PC-3 (cell line): ENCODE measurements at regions not wholly inside any gene's neighbourhood (a gene's known extent, or its start where the extent isn't known, plus 50 kb on each side); places are given as distances from the start of the nearest gene placed in this dataset.
"Not testable (repeated sequence)": the region's sequence is repeated elsewhere in the genome, so short reads cannot be mapped to it uniquely, and the experiment has no call there.

ENCODE experiments used
- ATAC-seq: fragments of 200-7000 bp; cut with Tn5 transposase; 2 replicates; pipeline ENCODE4 v1.9.1; 2020; ENCODE audit warnings: mild to moderate bottlenecking, moderate library complexity
- BruUV-seq: library from RNA; stranded (reverse); fragments of 400-500 nt; replicated peaks from 2 replicates; lab custom pipeline; 2021; lab: Mats Ljungman, UMichigan
- CTCF ChIA-PET: fragments of 300-600 bp; sonication (Branson Sonifier 250); formaldehyde crosslinking; loops from one replicate; lab custom pipeline; 2022; ENCODE audit warnings: antibody characterized with exemption; lab: Charles Lee
- POLR2A ChIA-PET: fragments of 300-600 bp; sonication (Branson Sonifier 250); formaldehyde crosslinking; loops from one replicate; lab custom pipeline; 2022; ENCODE audit warnings: antibody characterized with exemption; ENCODE audit not compliant: unreplicated experiment; lab: Charles Lee
- DNase-seq: peaks from one replicate; pipeline ENCODE4 v3.0.0-alpha.2; 2015
- H2AFZ ChIP-seq: fragments of 300-600 bp; sonication (generic); 2 replicates; pipeline ENCODE4 v1.6.0; 2016; ENCODE audit warnings: antibody characterized with exemption, low read length
- H3F3A ChIP-seq: fragments of 300-600 bp; sonication (generic); one replicate; pipeline ENCODE4 v1.6.0; 2017; ENCODE audit warnings: antibody characterized with exemption, low read length, control low read depth, mild to moderate bottlenecking; ENCODE audit not compliant: unreplicated experiment
- H3K27ac ChIP-seq: fragments of 300-600 bp; sonication (generic); 2 replicates; pipeline ENCODE4 v1.5.1; 2016; ENCODE audit warnings: mild to moderate bottlenecking, low read length
- H3K27me3 ChIP-seq: fragments of 300-600 bp; sonication (generic); 2 replicates; pipeline ENCODE4 v1.6.1; 2016; ENCODE audit warnings: low read length, mixed read lengths
- H3K36me3 ChIP-seq: fragments of 300-600 bp; sonication (generic); 2 replicates; pipeline ENCODE4 v1.6.1; 2016; ENCODE audit warnings: low read depth, mixed run types, low read length, mixed read lengths
- H3K4me1 ChIP-seq: fragments of 300-600 bp; sonication (generic); 2 replicates; pipeline ENCODE4 v1.5.1; 2016; ENCODE audit warnings: low read length; ENCODE audit not compliant: insufficient read depth
- H3K4me2 ChIP-seq: fragments of 300-600 bp; sonication (generic); 2 replicates; pipeline ENCODE4 v1.6.0; 2016; ENCODE audit warnings: low read length
- H3K4me3 ChIP-seq: fragments of 300-600 bp; sonication (generic); 2 replicates; pipeline ENCODE4 v1.5.1; 2016; ENCODE audit warnings: mild to moderate bottlenecking, low read length, mixed read lengths
- H3K79me2 ChIP-seq: fragments of 300-600 bp; sonication (generic); 2 replicates; pipeline ENCODE4 v1.6.1; 2017; ENCODE audit warnings: low read length, mixed read lengths
- H3K9ac ChIP-seq: fragments of 300-600 bp; sonication (generic); 2 replicates; pipeline ENCODE4 v1.6.0; 2016; ENCODE audit warnings: mild to moderate bottlenecking, low read length
- H3K9me2 ChIP-seq: fragments of 300-600 bp; sonication (generic); replicated peaks from 2 replicates; pipeline ENCODE4 v1.6.1; 2016; ENCODE audit warnings: mixed run types, low read length, mixed read lengths
- H3K9me3 ChIP-seq: fragments of 300-600 bp; sonication (generic); 2 replicates; pipeline ENCODE4 v1.6.1; 2016; ENCODE audit warnings: low read length, mixed read lengths
- H4K20me1 ChIP-seq: fragments of 300-600 bp; sonication (generic); 2 replicates; pipeline ENCODE4 v1.6.1; 2016; ENCODE audit warnings: low read length, mixed read lengths
- CTCF ChIP-seq: fragments of 300-600 bp; sonication (generic); conservative IDR thresholded peaks from 2 replicates; pipeline ENCODE4 v1.5.1; 2017; ENCODE audit warnings: antibody characterized with exemption, low read depth, mild to moderate bottlenecking, low read length
- EZH2 ChIP-seq: fragments of 300-600 bp; sonication (generic); IDR thresholded peaks from one replicate; pipeline ENCODE4 v1.6.1; 2017; ENCODE audit warnings: antibody characterized with exemption, mild to moderate bottlenecking, low read length; ENCODE audit not compliant: unreplicated experiment
- EZH2phosphoT487 ChIP-seq: fragments of 300-600 bp; sonication (generic); IDR thresholded peaks from 2 replicates; pipeline ENCODE4 v1.6.1; 2018; ENCODE audit warnings: mild to moderate bottlenecking, antibody characterized with exemption, low read length, borderline replicate concordance
- intact Hi-C: fragments of 100-400 bp; cut with micrococcal nuclease; formaldehyde crosslinking; loops from 2 replicates; pipeline ENCODE4 v1.9.0; 2023

GRCh38 chr5:96198356-96199058, 234.5 kb downstream of the PCSK1 start:
- POLR2A ChIA-PET: no interaction called here
- Histone ChIP-seq H3K27me3 (no peaks in the 10 kb centered on the region), H3K9me3 (no peaks in the 10 kb centered on the region), H3K36me3 (no peaks in the 10 kb centered on the region), H3K9ac (no peak overlapping the region), H3K9me2 (no peaks in the 10 kb centered on the region), H3K4me3 (no peak overlapping the region), H3K79me2 (no peaks in the 10 kb centered on the region), H2AFZ (no peak overlapping the region), H3F3A (no peaks in the 10 kb centered on the region), H3K27ac (no peak overlapping the region), H3K4me2 (no peak overlapping the region), H3K4me1 (peaks cover 4% of the 10 kb centered on the region), H4K20me1 (no peaks in the 10 kb centered on the region)
- CTCF ChIA-PET: no interaction called here
- intact Hi-C loops: no loop called here
- no peak for DNase-seq
- no TSS peak for BruUV-seq
- no peak for TF ChIP-seq CTCF
- TF ChIP-seq EZH2phosphoT487: no peak
- no peak for TF ChIP-seq EZH2
- no peak for ATAC-seq

GRCh38 chr5:96197767-96198166, 235.3 kb downstream of the PCSK1 start:
- BruUV-seq, H3K4me2 ChIP-seq, DNase-seq, POLR2A ChIA-PET, H2AFZ ChIP-seq, intact Hi-C loops, H3K9me2 ChIP-seq, H3K4me1 ChIP-seq, H3K27ac ChIP-seq, H4K20me1 ChIP-seq, H3K9me3 ChIP-seq, CTCF ChIA-PET, H3F3A ChIP-seq, H3K36me3 ChIP-seq, H3K9ac ChIP-seq, H3K79me2 ChIP-seq, H3K27me3 ChIP-seq, H3K4me3 ChIP-seq, ATAC-seq: not testable (repeated sequence)

GRCh38 chr5:96197347-96197746, 235.7 kb upstream of the ELL2 start:
- POLR2A ChIA-PET: interaction anchor here (0.6 kb wide), 1 partner anchor 127 kb away, joined by 8 read pairs; no protein-coding TSS in a partner anchor

More at GRCh38 chr5:96197347-96197746, 235.7 kb upstream of the ELL2 start:
- no peaks in the 10 kb centered on the region for H3F3A ChIP-seq
- CTCF ChIA-PET: no interaction called here
- no peaks in the 10 kb centered on the region for H3K79me2 ChIP-seq
- H3K9me2 ChIP-seq: no peaks in the 10 kb centered on the region
- no peak for ATAC-seq
- H3K9me3 ChIP-seq: no peaks in the 10 kb centered on the region
- no peaks in the 10 kb centered on the region for H3K4me1 ChIP-seq
- no peak for DNase-seq
- H3K4me2 ChIP-seq: no peak overlapping the region
- H3K27ac ChIP-seq: no peak overlapping the region
- H3K9ac ChIP-seq: no peak overlapping the region
- no TSS peak for BruUV-seq
- H3K36me3 ChIP-seq: no peaks in the 10 kb centered on the region
- no peaks in the 10 kb centered on the region for H4K20me1 ChIP-seq
- no peak for TF ChIP-seq EZH2phosphoT487
- intact Hi-C loops: no loop called here
- no peaks in the 10 kb centered on the region for H3K27me3 ChIP-seq
- no peak overlapping the region for H3K4me3 ChIP-seq
- H2AFZ ChIP-seq: no peak overlapping the region
